Ramos (cell line): ENCODE measurements at regions not wholly inside any gene's neighbourhood (a gene's known extent, or its start where the extent isn't known, plus 50 kb on each side); places are given as distances from the start of the nearest gene placed in this dataset.

Experiments
- in situ Hi-C: fragments of 300-500 bp; cut with MboI; formaldehyde crosslinking; loops from one replicate; pipeline ENCODE4 v1.14.3; 2022; ENCODE audit warnings: low sequenced_read_pairs; ENCODE audit not compliant: unreplicated experiment

GRCh38 chr3:18010001-18010400, 267.6 kb upstream of the TBC1D5 start:
- in situ Hi-C loops, result no loop called here

GRCh38 chr3:18008706-18009368, 266.4 kb upstream of the TBC1D5 start:
- in situ Hi-C loops, result no loop called here

- in situ Hi-C loops, result no loop called here
These were observed 265.5 kb upstream of the TBC1D5 start for GRCh38 chr3:18007980-18008379.

GRCh38 chr3:17995769-17996168, 253.3 kb upstream of the TBC1D5 start:
- in situ Hi-C loops, result no loop called here

- in situ Hi-C loops, result no loop called here
These were observed 251.7 kb upstream of the TBC1D5 start for GRCh38 chr3:17994167-17994566.

- in situ Hi-C loops, result no loop called here
These were observed 248.0 kb upstream of the TBC1D5 start for GRCh38 chr3:17990390-17990789.

- in situ Hi-C loops, result no loop called here
These were observed 244.0 kb upstream of the TBC1D5 start for GRCh38 chr3:17986348-17986816.

- in situ Hi-C loops, result no loop called here
These were observed 243.4 kb upstream of the TBC1D5 start for GRCh38 chr3:17985658-17986347.

GRCh38 chr3:17983106-17983505, 240.7 kb upstream of the TBC1D5 start:
- in situ Hi-C loops, result no loop called here

GRCh38 chr3:17982211-17982880, 239.9 kb upstream of the TBC1D5 start:
- in situ Hi-C loops, result no loop called here

GRCh38 chr3:17980863-17981262, 238.4 kb upstream of the TBC1D5 start:
- in situ Hi-C loops, result no loop called here

GRCh38 chr3:17979911-17980310, 237.5 kb upstream of the TBC1D5 start:
- in situ Hi-C loops, result no loop called here

- in situ Hi-C loops, result no loop called here
These were observed 236.8 kb upstream of the TBC1D5 start for GRCh38 chr3:17979252-17979651.

- in situ Hi-C loops, result no loop called here
These were observed 231.9 kb upstream of the TBC1D5 start for GRCh38 chr3:17974206-17974841.

- in situ Hi-C loops, result no loop called here
These were observed 230.8 kb upstream of the TBC1D5 start for GRCh38 chr3:17972959-17973906.

- in situ Hi-C loops, result no loop called here
These were observed 230.0 kb upstream of the TBC1D5 start for GRCh38 chr3:17972476-17972875.

GRCh38 chr3:17972030-17972429, 229.6 kb upstream of the TBC1D5 start:
- in situ Hi-C loops, result no loop called here

- in situ Hi-C loops, result no loop called here
These were observed 227.6 kb upstream of the TBC1D5 start for GRCh38 chr3:17969985-17970568.

- in situ Hi-C loops, result no loop called here
These were observed 226.8 kb upstream of the TBC1D5 start for GRCh38 chr3:17969244-17969643.
